PC-3 (cell line): ENCODE measurements at regions not wholly inside any gene's neighbourhood (a gene's known extent, or its start where the extent isn't known, plus 50 kb on each side); places are given as distances from the start of the nearest gene placed in this dataset.

Experiments
- ATAC-seq: fragments of 200-7000 bp; cut with Tn5 transposase; 2 replicates; pipeline ENCODE4 v1.9.1; 2020; ENCODE audit warnings: mild to moderate bottlenecking, moderate library complexity
- BruUV-seq: library from RNA; stranded (reverse); fragments of 400-500 nt; replicated peaks from 2 replicates; lab custom pipeline; 2021; lab: Mats Ljungman, UMichigan
- CTCF ChIA-PET: fragments of 300-600 bp; sonication (Branson Sonifier 250); formaldehyde crosslinking; loops from one replicate; lab custom pipeline; 2022; ENCODE audit warnings: antibody characterized with exemption; lab: Charles Lee
- POLR2A ChIA-PET: fragments of 300-600 bp; sonication (Branson Sonifier 250); formaldehyde crosslinking; loops from one replicate; lab custom pipeline; 2022; ENCODE audit warnings: antibody characterized with exemption; ENCODE audit not compliant: unreplicated experiment; lab: Charles Lee
- DNase-seq: peaks from one replicate; pipeline ENCODE4 v3.0.0-alpha.2; 2015
- H2AFZ ChIP-seq: fragments of 300-600 bp; sonication (generic); 2 replicates; pipeline ENCODE4 v1.6.0; 2016; ENCODE audit warnings: antibody characterized with exemption, low read length
- H3F3A ChIP-seq: fragments of 300-600 bp; sonication (generic); one replicate; pipeline ENCODE4 v1.6.0; 2017; ENCODE audit warnings: antibody characterized with exemption, low read length, control low read depth, mild to moderate bottlenecking; ENCODE audit not compliant: unreplicated experiment
- H3K27ac ChIP-seq: fragments of 300-600 bp; sonication (generic); 2 replicates; pipeline ENCODE4 v1.5.1; 2016; ENCODE audit warnings: mild to moderate bottlenecking, low read length
- H3K27me3 ChIP-seq: fragments of 300-600 bp; sonication (generic); 2 replicates; pipeline ENCODE4 v1.6.1; 2016; ENCODE audit warnings: low read length, mixed read lengths
- H3K36me3 ChIP-seq: fragments of 300-600 bp; sonication (generic); 2 replicates; pipeline ENCODE4 v1.6.1; 2016; ENCODE audit warnings: low read depth, mixed run types, low read length, mixed read lengths
- H3K4me1 ChIP-seq: fragments of 300-600 bp; sonication (generic); 2 replicates; pipeline ENCODE4 v1.5.1; 2016; ENCODE audit warnings: low read length; ENCODE audit not compliant: insufficient read depth
- H3K4me2 ChIP-seq: fragments of 300-600 bp; sonication (generic); 2 replicates; pipeline ENCODE4 v1.6.0; 2016; ENCODE audit warnings: low read length
- H3K4me3 ChIP-seq: fragments of 300-600 bp; sonication (generic); 2 replicates; pipeline ENCODE4 v1.5.1; 2016; ENCODE audit warnings: mild to moderate bottlenecking, low read length, mixed read lengths
- H3K79me2 ChIP-seq: fragments of 300-600 bp; sonication (generic); 2 replicates; pipeline ENCODE4 v1.6.1; 2017; ENCODE audit warnings: low read length, mixed read lengths
- H3K9ac ChIP-seq: fragments of 300-600 bp; sonication (generic); 2 replicates; pipeline ENCODE4 v1.6.0; 2016; ENCODE audit warnings: mild to moderate bottlenecking, low read length
- H3K9me2 ChIP-seq: fragments of 300-600 bp; sonication (generic); replicated peaks from 2 replicates; pipeline ENCODE4 v1.6.1; 2016; ENCODE audit warnings: mixed run types, low read length, mixed read lengths
- H3K9me3 ChIP-seq: fragments of 300-600 bp; sonication (generic); 2 replicates; pipeline ENCODE4 v1.6.1; 2016; ENCODE audit warnings: low read length, mixed read lengths
- H4K20me1 ChIP-seq: fragments of 300-600 bp; sonication (generic); 2 replicates; pipeline ENCODE4 v1.6.1; 2016; ENCODE audit warnings: low read length, mixed read lengths
- CTCF ChIP-seq: fragments of 300-600 bp; sonication (generic); conservative IDR thresholded peaks from 2 replicates; pipeline ENCODE4 v1.5.1; 2017; ENCODE audit warnings: antibody characterized with exemption, low read depth, mild to moderate bottlenecking, low read length
- EZH2 ChIP-seq: fragments of 300-600 bp; sonication (generic); IDR thresholded peaks from one replicate; pipeline ENCODE4 v1.6.1; 2017; ENCODE audit warnings: antibody characterized with exemption, mild to moderate bottlenecking, low read length; ENCODE audit not compliant: unreplicated experiment
- EZH2phosphoT487 ChIP-seq: fragments of 300-600 bp; sonication (generic); IDR thresholded peaks from 2 replicates; pipeline ENCODE4 v1.6.1; 2018; ENCODE audit warnings: mild to moderate bottlenecking, antibody characterized with exemption, low read length, borderline replicate concordance
- intact Hi-C: fragments of 100-400 bp; cut with micrococcal nuclease; formaldehyde crosslinking; loops from 2 replicates; pipeline ENCODE4 v1.9.0; 2023

- Histone ChIP-seq H3K36me3 (no peaks in the 10 kb centered on the region), H3K4me1 (0 out of 2 replicates have a peak, but pooled peaks cover 9% of the 10 kb centered on the region), H3K4me2 (no peak overlapping the region), H3F3A (no peaks in the 10 kb centered on the region), H3K9me2 (no peaks in the 10 kb centered on the region), H3K9me3 (no peaks in the 10 kb centered on the region), H3K79me2 (no peaks in the 10 kb centered on the region), H4K20me1 (no peaks in the 10 kb centered on the region), H3K9ac (no peak overlapping the region), H2AFZ (no peak overlapping the region), H3K27ac (no peak overlapping the region), H3K4me3 (no peak overlapping the region), H3K27me3 (no peaks in the 10 kb centered on the region)
- peak; percentile 18 for DNase-seq
- ATAC-seq = no peak; the same call in 1 of the 2 replicates
- no TSS peak for BruUV-seq
- CTCF ChIA-PET = no interaction called here
- TF ChIP-seq EZH2phosphoT487 (no peak), CTCF (no peak), EZH2 (no peak)
- POLR2A ChIA-PET = no interaction called here
- intact Hi-C loops = loop anchor here (5.0 kb wide), 1 partner anchor 657 kb away; no protein-coding TSS in a partner anchor
These were observed 206.8 kb upstream of the TGFBR2 start for GRCh38 chr3:30399394-30400181.

- no peak; the same call in 1 of the 2 replicates for ATAC-seq
- H3K27me3 ChIP-seq = no peaks in the 10 kb centered on the region
- 0 out of 2 replicates have a peak, but pooled peaks cover 9% of the 10 kb centered on the region for H3K4me1 ChIP-seq
- H3K9me3 ChIP-seq = no peaks in the 10 kb centered on the region
- H3K79me2 ChIP-seq = no peaks in the 10 kb centered on the region
- no peak overlapping the region for H2AFZ ChIP-seq
- no peaks in the 10 kb centered on the region for H3F3A ChIP-seq
- no peaks in the 10 kb centered on the region for H3K9me2 ChIP-seq
- intact Hi-C loops = loop anchor here (5.0 kb wide), 1 partner anchor 659 kb away; no protein-coding TSS in a partner anchor
- TF ChIP-seq EZH2phosphoT487 (no peak), CTCF (no peak), EZH2 (no peak)
- H3K36me3 ChIP-seq = no peaks in the 10 kb centered on the region
- H3K4me2 ChIP-seq = no peak overlapping the region
- CTCF ChIA-PET = no interaction called here
- no TSS peak for BruUV-seq
- no peak overlapping the region for H3K9ac ChIP-seq
- H3K4me3 ChIP-seq = no peak overlapping the region
- DNase-seq = no peak
- POLR2A ChIA-PET = no interaction called here
- no peak overlapping the region for H3K27ac ChIP-seq
- no peaks in the 10 kb centered on the region for H4K20me1 ChIP-seq
These were observed 205.5 kb upstream of the TGFBR2 start for GRCh38 chr3:30400926-30401325.

- no TSS peak for BruUV-seq
- intact Hi-C loops = loop anchor here (5.0 kb wide), 1 partner anchor 660 kb away; no protein-coding TSS in a partner anchor
These were observed 204.4 kb upstream of the TGFBR2 start for GRCh38 chr3:30401971-30402370.

More at GRCh38 chr3:30401971-30402370, 204.4 kb upstream of the TGFBR2 start:
- Histone ChIP-seq H3K79me2 (no peaks in the 10 kb centered on the region), H3K27me3 (no peaks in the 10 kb centered on the region), H3K36me3 (no peaks in the 10 kb centered on the region), H3K4me3 (no peak overlapping the region), H3K27ac (no peak overlapping the region), H3K9me3 (no peaks in the 10 kb centered on the region), H3K9ac (no peak overlapping the region), H2AFZ (no peak overlapping the region), H4K20me1 (no peaks in the 10 kb centered on the region), H3K4me2 (no peak overlapping the region), H3K4me1 (peaks cover 11% of the 10 kb centered on the region), H3F3A (no peaks in the 10 kb centered on the region), H3K9me2 (no peaks in the 10 kb centered on the region)
- POLR2A ChIA-PET = no interaction called here
- CTCF ChIA-PET = no interaction called here
- DNase-seq = no peak
- TF ChIP-seq EZH2phosphoT487 (no peak), CTCF (no peak), EZH2 (no peak)
- no peak for ATAC-seq
